ENCODE measurements at regions not wholly inside any gene's neighbourhood (a gene's known extent, or its start where the extent isn't known, plus 50 kb on each side); places are given as distances from the start of the nearest gene placed in this dataset.

- TF ChIP-seq CTCF (IDR thresholded peaks at IDR 0.05) = no peak
- no peak for TF ChIP-seq POLR2A (IDR thresholded peaks at IDR 0.05)
- Histone ChIP-seq H3K36me3 (no peaks in the 10 kb centered on the region), H3K4me1 (no peaks in the 10 kb centered on the region), H3K4me3 (no peak overlapping the region), H3K9me3 (no peaks in the 10 kb centered on the region), H3K27me3 (peaks cover 0 to 7% (median 0%) of the 10 kb centered on the region in 4 donors), H3K27ac (no peak overlapping the region)
- intact Hi-C loops (cut with DNase I) = no loop called here
- DNase-seq = no peak
Observed at GRCh38 chr1:217012659-217013058, 289.4 kb upstream of the ESRRG start.

- no peaks in the 10 kb centered on the region for H3K36me3 ChIP-seq
- no peaks in the 10 kb centered on the region for H3K4me1 ChIP-seq
- no peak overlapping the region for H3K4me3 ChIP-seq
- WGBS, 2 donors = 83 to 88% methylated on average over 1 of the region's 1 CpG
- H3K9me3 ChIP-seq = no peaks in the 10 kb centered on the region
- no peak for DNase-seq
- peaks cover 0 to 7% (median 0%) of the 10 kb centered on the region in 4 donors for H3K27me3 ChIP-seq
- intact Hi-C loops (cut with DNase I) = no loop called here
- H3K27ac ChIP-seq = no peak overlapping the region
- no peak for TF ChIP-seq CTCF (IDR thresholded peaks at IDR 0.05)
Observed at GRCh38 chr1:217011097-217011496, 287.9 kb upstream of the ESRRG start.

GRCh38 chr1:217010253-217010652 is 287.0 kb upstream of the ESRRG start:
- Histone ChIP-seq H3K36me3 (no peaks in the 10 kb centered on the region), H3K27me3 (peaks cover 0 to 7% (median 0%) of the 10 kb centered on the region in 4 donors), H3K4me3 (no peak overlapping the region), H3K4me1 (no peaks in the 10 kb centered on the region), H3K9me3 (no peaks in the 10 kb centered on the region), H3K27ac (no peak overlapping the region)
- intact Hi-C loops (cut with DNase I) = no loop called here
- WGBS, 2 donors = 67 to 100% methylated on average over 2 of the region's 2 CpGs
- TF ChIP-seq CTCF (IDR thresholded peaks at IDR 0.05) (no peak), POLR2A (IDR thresholded peaks at IDR 0.05) (no peak)
- DNase-seq = no peak

GRCh38 chr1:217009376-217009775 is 286.1 kb upstream of the ESRRG start:
- intact Hi-C loops (cut with DNase I) = no loop called here
- no peaks in the 10 kb centered on the region for H3K36me3 ChIP-seq
- H3K4me3 ChIP-seq = no peak overlapping the region
- peaks cover 0 to 7% (median 0%) of the 10 kb centered on the region in 4 donors for H3K27me3 ChIP-seq
- H3K27ac ChIP-seq = no peak overlapping the region
- no peaks in the 10 kb centered on the region for H3K4me1 ChIP-seq
- WGBS, 2 donors = 17 to 25% methylated on average over 1 of the region's 1 CpG
- TF ChIP-seq CTCF (IDR thresholded peaks at IDR 0.05) = no peak
- TF ChIP-seq POLR2A (IDR thresholded peaks at IDR 0.05) = no peak
- H3K9me3 ChIP-seq = no peaks in the 10 kb centered on the region
- DNase-seq = no peak

- Histone ChIP-seq H3K9me3 (no peaks in the 10 kb centered on the region), H3K27ac (no peak overlapping the region), H3K27me3 (no peaks in the 10 kb centered on the region), H3K36me3 (no peaks in the 10 kb centered on the region), H3K4me1 (no peaks in the 10 kb centered on the region), H3K4me3 (no peak overlapping the region)
- intact Hi-C loops (cut with DNase I) = no loop called here
- TF ChIP-seq CTCF (IDR thresholded peaks at IDR 0.05) (no peak), POLR2A (IDR thresholded peaks at IDR 0.05) (no peak)
- 67 to 69% methylated on average over 4 of the region's 4 CpGs for WGBS, 2 donors
- DNase-seq = no peak
Observed at GRCh38 chr1:217004776-217005436, 281.7 kb upstream of the ESRRG start.
